RWPE2 (cell line): ENCODE measurements at regions not wholly inside any gene's neighbourhood (a gene's known extent, or its start where the extent isn't known, plus 50 kb on each side); places are given as distances from the start of the nearest gene placed in this dataset.

ENCODE experiments used
- ATAC-seq: fragments of 200-7000 bp; cut with Tn5 transposase; 3 replicates; pipeline ENCODE4 v1.9.1; 2021; ENCODE audit warnings: low read depth
- DNase-seq: peaks from one replicate; pipeline ENCODE4 v3.0.0-alpha.2; 2020; ENCODE audit warnings: low spot score
- H3K27ac ChIP-seq: fragments of 450-650 bp; 2 replicates; pipeline ENCODE4 v1.5.1; 2017; ENCODE audit warnings: mild to moderate bottlenecking; ENCODE audit not compliant: poor library complexity, severe bottlenecking
- H3K27me3 ChIP-seq: fragments of 250-450 bp; sonication (Bioruptor Pico); 2 replicates; pipeline ENCODE4 v1.5.1; 2021; ENCODE audit warnings: mild to moderate bottlenecking, moderate library complexity; ENCODE audit not compliant: insufficient read depth, poor library complexity, severe bottlenecking
- H3K36me3 ChIP-seq: fragments of 250-450 bp; sonication (Bioruptor Pico); 2 replicates; pipeline ENCODE4 v1.5.1; 2020; ENCODE audit warnings: low read depth, mild to moderate bottlenecking, moderate library complexity
- H3K4me1 ChIP-seq: fragments of 250-450 bp; sonication (Bioruptor Pico); 2 replicates; pipeline ENCODE4 v1.5.1; 2021; ENCODE audit warnings: mild to moderate bottlenecking, moderate library complexity; ENCODE audit not compliant: insufficient read depth, poor library complexity, severe bottlenecking
- H3K4me3 ChIP-seq: fragments of 250-450 bp; sonication (Bioruptor Pico); 2 replicates; pipeline ENCODE4 v1.5.1; 2021; ENCODE audit warnings: mild to moderate bottlenecking, moderate library complexity; ENCODE audit not compliant: severe bottlenecking
- H3K9me3 ChIP-seq: fragments of 250-450 bp; sonication (Bioruptor Pico); 2 replicates; pipeline ENCODE4 v1.5.1; 2021; ENCODE audit warnings: mild to moderate bottlenecking, moderate library complexity; ENCODE audit not compliant: severe bottlenecking
- CTCF ChIP-seq: fragments of 450-650 bp; IDR thresholded peaks from one replicate; pipeline ENCODE4 v1.5.1; 2017; ENCODE audit warnings: mild to moderate bottlenecking, moderate library complexity; ENCODE audit not compliant: poor library complexity, severe bottlenecking

- Histone ChIP-seq H3K36me3 (no peaks in the 10 kb centered on the region), H3K4me1 (no peaks in the 10 kb centered on the region), H3K27me3 (no peaks in the 10 kb centered on the region), H3K4me3 (no peak overlapping the region), H3K9me3 (no peaks in the 10 kb centered on the region), H3K27ac (no peak overlapping the region)
- no peak for TF ChIP-seq CTCF
- ATAC-seq (no peak), DNase-seq (no peak)
Measured at GRCh38 chr1:239897458-239897857, 194.2 kb upstream of the FMN2 start.

- peak; percentile 81 for TF ChIP-seq CTCF
- Histone ChIP-seq H3K36me3 (no peaks in the 10 kb centered on the region), H3K4me1 (no peaks in the 10 kb centered on the region), H3K9me3 (no peaks in the 10 kb centered on the region), H3K4me3 (no peak overlapping the region), H3K27me3 (no peaks in the 10 kb centered on the region), H3K27ac (no peak overlapping the region)
- no peak for DNase-seq
- peak; percentile 77; the same call in 2 of the 3 replicates for ATAC-seq
Measured at GRCh38 chr1:239898062-239898730, 193.5 kb upstream of the FMN2 start.

DNA sequence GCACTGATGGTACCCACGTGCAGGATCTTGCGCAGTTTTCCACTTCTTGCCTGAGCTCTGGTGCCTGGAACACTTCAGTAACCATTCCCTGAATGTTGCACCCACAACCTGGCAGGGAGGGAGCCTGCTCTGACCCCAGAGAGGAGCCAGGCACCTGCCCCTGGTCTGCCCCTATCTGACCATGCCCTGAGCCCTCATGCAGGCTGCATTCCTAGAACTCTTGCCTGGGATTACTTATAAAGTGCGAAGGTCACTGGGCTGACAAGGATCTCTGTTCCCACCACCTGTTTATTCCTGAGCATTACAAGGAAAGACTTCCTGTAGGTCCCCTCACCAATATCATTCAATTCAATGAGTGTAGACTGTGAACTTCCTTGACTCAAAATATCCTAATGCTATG, 191.9 kb upstream of the FMN2 start:
- Histone ChIP-seq H3K9me3 (no peaks in the 10 kb centered on the region), H3K27me3 (no peaks in the 10 kb centered on the region), H3K4me1 (no peaks in the 10 kb centered on the region), H3K4me3 (no peak overlapping the region), H3K36me3 (no peaks in the 10 kb centered on the region), H3K27ac (no peak overlapping the region)
- DNase-seq (no peak), ATAC-seq (no peak)
- no peak for TF ChIP-seq CTCF

GRCh38 chr1:239906394-239906793, 185.3 kb upstream of the FMN2 start:
- Histone ChIP-seq H3K9me3 (no peaks in the 10 kb centered on the region), H3K4me1 (peaks cover 4% of the 10 kb centered on the region), H3K36me3 (no peaks in the 10 kb centered on the region), H3K27ac (no peak overlapping the region), H3K4me3 (no peak overlapping the region), H3K27me3 (no peaks in the 10 kb centered on the region)
- TF ChIP-seq CTCF = no peak
- ATAC-seq (no peak), DNase-seq (no peak)

GRCh38 chr1:239909898-239910297, 181.8 kb upstream of the FMN2 start:
- Histone ChIP-seq H3K27me3 (no peaks in the 10 kb centered on the region), H3K27ac (no peak overlapping the region), H3K36me3 (no peaks in the 10 kb centered on the region), H3K4me1 (peaks cover 16% of the 10 kb centered on the region), H3K4me3 (no peak overlapping the region), H3K9me3 (no peaks in the 10 kb centered on the region)
- no peak for TF ChIP-seq CTCF
- ATAC-seq = peak; percentile 92
- peak; percentile 74 for DNase-seq
